OCI-LY3 (cell line): ENCODE measurements at regions not wholly inside any gene's neighbourhood (a gene's known extent, or its start where the extent isn't known, plus 50 kb on each side); places are given as distances from the start of the nearest gene placed in this dataset.

ENCODE experiments used
- H2AFZ ChIP-seq: fragments of 200-600, 300-600 bp; shearing (Covaris generic); 2 replicates; pipeline ENCODE4 v1.6.0; 2014; ENCODE audit warnings: antibody characterized with exemption, low read depth, low read length
- H3K27ac ChIP-seq: fragments of 200-600, 300-600 bp; sonication (generic); 2 replicates; pipeline ENCODE4 v1.5.1; 2014; ENCODE audit warnings: mild to moderate bottlenecking, low read length, moderate library complexity, mixed read lengths
- H3K27me3 ChIP-seq: fragments of 200-600, 300-600 bp; sonication (generic); 2 replicates; pipeline ENCODE4 v1.6.1; 2014; ENCODE audit warnings: low read depth, low read length, mixed read lengths
- H3K36me3 ChIP-seq: fragments of 200-600, 300-600 bp; sonication (generic); replicated peaks from 2 replicates; pipeline ENCODE3; 2014; ENCODE audit warnings: low read depth, low read length, mixed read lengths
- H3K4me1 ChIP-seq: fragments of 300-600, 200-600 bp; sonication (generic); 2 replicates; pipeline ENCODE4 v1.6.1; 2014; ENCODE audit warnings: low read length, mixed read lengths
- H3K4me2 ChIP-seq: fragments of 200-600, 300-600 bp; sonication (generic); 2 replicates; pipeline ENCODE4 v1.6.1; 2014; ENCODE audit warnings: low read length, mixed read lengths
- H3K4me3 ChIP-seq: fragments of 300-600, 200-600 bp; sonication (generic); 2 replicates; pipeline ENCODE4 v1.5.1; 2014; ENCODE audit warnings: antibody characterized with exemption, mild to moderate bottlenecking, low read length, moderate library complexity
- H3K79me2 ChIP-seq: fragments of 300-600, 200-600 bp; shearing (Covaris generic); 2 replicates; pipeline ENCODE4 v1.6.1; 2014; ENCODE audit warnings: mild to moderate bottlenecking, low read length, mixed read lengths
- H3K9ac ChIP-seq: fragments of 300-600, 200-600 bp; shearing (Covaris generic); 2 replicates; pipeline ENCODE4 v1.6.0; 2014; ENCODE audit warnings: mild to moderate bottlenecking, low read length, moderate library complexity
- H3K9me3 ChIP-seq: fragments of 200-600, 300-600 bp; shearing (Covaris generic); 2 replicates; pipeline ENCODE4 v1.6.1; 2014; ENCODE audit warnings: low read length, mixed read lengths; ENCODE audit not compliant: insufficient read depth
- H4K20me1 ChIP-seq: fragments of 200-600, 300-600 bp; sonication (generic); 2 replicates; pipeline ENCODE4 v1.6.1; 2016; ENCODE audit warnings: low read length, mixed read lengths; ENCODE audit not compliant: insufficient read depth
- EZH2phosphoT487 ChIP-seq: fragments of 200-600 bp; shearing (Covaris generic); IDR thresholded peaks from 2 replicates; pipeline ENCODE4 v1.6.1; 2018; ENCODE audit warnings: antibody characterized with exemption, mixed run types, low read depth
- TF ChIP-seq, protein P1 (sequence below): fragments of 200-600, 300-600 bp; sonication (generic); IDR thresholded peaks from 2 replicates; pipeline ENCODE4 v1.5.1; 2014; ENCODE audit warnings: antibody characterized with exemption, low read length, low read depth

DNA sequence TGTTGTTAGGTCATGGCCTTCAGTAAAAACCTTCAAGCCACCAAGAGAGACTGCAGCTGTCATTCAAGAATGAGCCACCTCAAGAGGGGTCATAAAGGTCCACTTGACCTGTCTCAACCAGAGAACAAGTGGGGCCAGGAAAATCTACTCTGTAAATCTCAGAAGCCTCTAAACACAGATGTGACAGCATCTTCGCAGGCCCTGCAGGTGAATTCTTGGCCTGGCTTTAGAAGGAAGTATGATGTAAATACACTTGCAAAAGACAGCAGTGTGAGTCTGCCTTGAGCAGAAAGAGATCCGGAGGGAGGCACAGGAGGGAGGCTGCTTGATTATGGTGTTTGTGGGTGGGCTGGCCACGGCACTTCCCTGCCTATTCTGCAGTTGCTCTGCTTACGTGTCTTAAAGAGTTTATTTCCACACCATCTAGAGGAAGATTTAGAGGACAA, 1082.9 kb downstream of the UQCRFS1 start:
- Histone ChIP-seq H3K9me3 (0 out of 2 replicates have a peak, but pooled peaks cover 5% of the 10 kb centered on the region), H3K9ac (peak overlapping the region; percentile 86), H3K4me3 (peak overlapping the region; percentile 53), H3K27ac (peak overlapping the region; percentile 94), H3K4me2 (peak overlapping the region; percentile 82), H3K27me3 (no peaks in the 10 kb centered on the region), H2AFZ (peak overlapping the region; percentile 71; the same call in 1 of the 2 replicates), H3K36me3 (peaks cover 3% of the 10 kb centered on the region), H3K4me1 (peaks cover 52% of the 10 kb centered on the region), H3K79me2 (no peaks in the 10 kb centered on the region), H4K20me1 (no peaks in the 10 kb centered on the region)
- TF ChIP-seq, protein P1, sequence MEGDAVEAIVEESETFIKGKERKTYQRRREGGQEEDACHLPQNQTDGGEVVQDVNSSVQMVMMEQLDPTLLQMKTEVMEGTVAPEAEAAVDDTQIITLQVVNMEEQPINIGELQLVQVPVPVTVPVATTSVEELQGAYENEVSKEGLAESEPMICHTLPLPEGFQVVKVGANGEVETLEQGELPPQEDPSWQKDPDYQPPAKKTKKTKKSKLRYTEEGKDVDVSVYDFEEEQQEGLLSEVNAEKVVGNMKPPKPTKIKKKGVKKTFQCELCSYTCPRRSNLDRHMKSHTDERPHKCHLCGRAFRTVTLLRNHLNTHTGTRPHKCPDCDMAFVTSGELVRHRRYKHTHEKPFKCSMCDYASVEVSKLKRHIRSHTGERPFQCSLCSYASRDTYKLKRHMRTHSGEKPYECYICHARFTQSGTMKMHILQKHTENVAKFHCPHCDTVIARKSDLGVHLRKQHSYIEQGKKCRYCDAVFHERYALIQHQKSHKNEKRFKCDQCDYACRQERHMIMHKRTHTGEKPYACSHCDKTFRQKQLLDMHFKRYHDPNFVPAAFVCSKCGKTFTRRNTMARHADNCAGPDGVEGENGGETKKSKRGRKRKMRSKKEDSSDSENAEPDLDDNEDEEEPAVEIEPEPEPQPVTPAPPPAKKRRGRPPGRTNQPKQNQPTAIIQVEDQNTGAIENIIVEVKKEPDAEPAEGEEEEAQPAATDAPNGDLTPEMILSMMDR: no peak
- no peak for TF ChIP-seq EZH2phosphoT487

DNA sequence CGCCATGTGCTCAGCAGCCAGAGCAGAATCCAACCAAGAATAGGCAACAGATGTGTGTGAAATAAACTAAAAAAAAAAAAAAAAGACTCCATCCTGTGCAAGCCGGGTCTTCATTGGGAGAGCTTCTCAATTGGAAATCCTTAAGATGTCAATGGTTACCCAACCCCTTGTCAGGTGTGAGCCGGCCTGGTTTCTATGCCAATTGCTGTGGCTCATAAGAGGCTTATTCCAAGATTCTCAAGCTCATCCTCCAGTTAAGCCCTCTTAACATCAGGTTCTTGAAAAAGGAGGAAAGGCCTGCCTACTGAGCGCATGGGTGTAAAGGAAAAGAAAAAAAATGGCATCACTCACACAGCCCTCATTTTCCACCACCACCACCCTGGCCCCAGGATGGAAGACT, 1084.6 kb downstream of the UQCRFS1 start:
- H3K27me3 ChIP-seq: no peaks in the 10 kb centered on the region
- peaks cover 65% of the 10 kb centered on the region for H3K4me1 ChIP-seq
- peak overlapping the region; percentile 82; the same call in 1 of the 2 replicates for H3K4me2 ChIP-seq
- H4K20me1 ChIP-seq: no peaks in the 10 kb centered on the region
- no peaks in the 10 kb centered on the region for H3K79me2 ChIP-seq
- H3K9ac ChIP-seq: peak overlapping the region; percentile 86; the same call in 1 of the 2 replicates
- TF ChIP-seq, protein P1: no peak
- H3K27ac ChIP-seq: peak overlapping the region; percentile 94
- H3K9me3 ChIP-seq: 0 out of 2 replicates have a peak, but pooled peaks cover 7% of the 10 kb centered on the region
- H2AFZ ChIP-seq: no peak overlapping the region
- H3K36me3 ChIP-seq: peaks cover 5% of the 10 kb centered on the region
- no peak overlapping the region for H3K4me3 ChIP-seq

DNA sequence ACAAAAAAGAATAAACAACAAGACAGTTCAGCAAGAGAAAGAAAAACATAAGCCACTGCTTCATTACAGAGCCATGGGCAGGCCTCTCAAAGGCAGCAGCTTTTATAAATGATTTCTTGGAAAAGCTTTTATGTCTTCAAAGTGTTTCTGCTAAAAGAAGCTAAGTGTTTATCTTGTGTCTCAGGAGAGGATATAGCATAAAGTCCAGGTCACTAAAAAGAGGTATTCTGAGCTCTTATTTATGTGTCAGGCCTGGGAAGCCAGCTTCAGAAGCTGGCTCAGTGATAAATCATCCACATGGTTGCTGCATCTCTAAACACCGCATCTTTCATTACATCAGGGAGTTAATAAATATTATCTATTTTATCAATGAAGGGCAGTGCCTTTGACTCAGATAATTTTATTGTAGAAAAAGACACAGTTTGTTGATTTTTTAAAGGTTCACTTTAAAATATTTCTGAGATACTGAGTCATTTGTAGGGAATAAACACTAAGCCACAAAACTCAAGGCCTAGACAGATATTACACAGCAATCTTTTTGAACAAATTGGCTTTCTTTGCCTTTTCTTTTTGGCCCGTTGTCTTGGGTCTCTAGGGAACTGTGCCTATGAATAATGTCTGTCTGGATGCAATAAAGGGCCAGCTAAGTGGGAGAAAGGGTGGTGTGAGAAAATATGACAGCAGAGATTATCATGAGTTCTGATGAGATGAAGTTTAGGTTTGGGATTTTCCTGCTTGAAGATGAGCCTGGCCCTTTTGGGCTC, 1086.6 kb downstream of the UQCRFS1 start:
- no peaks in the 10 kb centered on the region for H3K27me3 ChIP-seq
- TF ChIP-seq, protein P1: no peak
- TF ChIP-seq EZH2phosphoT487: no peak
- H3K4me2 ChIP-seq: no peak overlapping the region
- 0 out of 2 replicates have a peak, but pooled peaks cover 7% of the 10 kb centered on the region for H3K9me3 ChIP-seq
- no peak overlapping the region for H2AFZ ChIP-seq
- H3K27ac ChIP-seq: no peak overlapping the region
- H4K20me1 ChIP-seq: no peaks in the 10 kb centered on the region
- peaks cover 5% of the 10 kb centered on the region for H3K36me3 ChIP-seq
- H3K4me3 ChIP-seq: no peak overlapping the region
- H3K4me1 ChIP-seq: peaks cover 63% of the 10 kb centered on the region
- no peaks in the 10 kb centered on the region for H3K79me2 ChIP-seq
- no peak overlapping the region for H3K9ac ChIP-seq

DNA sequence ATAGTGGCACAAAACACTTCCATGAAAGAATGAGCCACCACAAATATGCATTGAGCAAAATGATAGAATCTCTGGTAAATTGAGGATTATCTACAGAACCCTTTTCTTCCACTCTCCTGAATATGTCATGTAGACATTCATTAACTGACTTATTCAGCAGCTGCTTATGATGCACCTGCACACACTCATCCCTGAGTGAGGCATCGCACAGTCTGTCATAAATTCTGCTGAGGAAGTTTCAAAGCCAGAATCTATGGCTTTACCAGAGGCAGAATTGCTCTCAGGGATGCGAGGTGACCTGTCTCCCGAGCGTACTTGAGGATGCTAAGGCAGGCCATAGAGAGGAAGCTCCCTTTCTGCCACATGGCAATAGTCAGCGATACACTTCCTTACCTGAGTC, 1090.2 kb downstream of the UQCRFS1 start:
- H3K4me2 ChIP-seq: no peak overlapping the region
- peaks cover 5% of the 10 kb centered on the region for H3K36me3 ChIP-seq
- H3K4me3 ChIP-seq: no peak overlapping the region
- no peaks in the 10 kb centered on the region for H3K79me2 ChIP-seq
- no peak overlapping the region for H3K27ac ChIP-seq
- TF ChIP-seq, protein P1: no peak
- TF ChIP-seq EZH2phosphoT487: no peak
- H3K4me1 ChIP-seq: peaks cover 29% of the 10 kb centered on the region
- no peak overlapping the region for H3K9ac ChIP-seq
- no peaks in the 10 kb centered on the region for H4K20me1 ChIP-seq
- H3K9me3 ChIP-seq: 0 out of 2 replicates have a peak, but pooled peaks cover 7% of the 10 kb centered on the region
- no peak overlapping the region for H2AFZ ChIP-seq
- no peaks in the 10 kb centered on the region for H3K27me3 ChIP-seq
